Breast epithelium (tissue), 4 donors: ENCODE measurements at regions not wholly inside any gene's neighbourhood (a gene's known extent, or its start where the extent isn't known, plus 50 kb on each side); places are given as distances from the start of the nearest gene placed in this dataset.

Experiments
- DNase-seq, 2 donors: peaks; one replicate each; pipeline ENCODE4 v3.0.0-alpha.2; 2019; ENCODE audit warnings: low spot score in 2 of 2
- H3K27ac ChIP-seq, 2 donors: fragments of 200-600 bp; sonication (generic) in 1 of 2; one replicate each; pipeline ENCODE4 v1.5.1; 2016 to 2019; ENCODE audit warnings: mild to moderate bottlenecking in 1 of 2
- H3K27me3 ChIP-seq, 2 donors: fragments of 200-600 bp; sonication (generic) in 1 of 2; one replicate each; pipeline versions ENCODE4 v1.5.1 to v1.6.0; 2017 to 2019; ENCODE audit warnings: control low read depth in 1 of 2, mild to moderate bottlenecking in 1 of 2
- H3K36me3 ChIP-seq: fragments of 200-600 bp; one replicate; pipeline ENCODE4 v1.5.1; 2019
- H3K4me1 ChIP-seq, 2 donors: fragments of 200-600 bp; sonication (generic); one replicate each; pipeline ENCODE4 v1.5.1; 2016 to 2019; ENCODE audit warnings: control low read depth in 1 of 2
- H3K4me3 ChIP-seq, 3 donors: fragments of 200-600 bp; sonication (generic); 1 replicate in 2 of 3; 2 replicates in 1 of 3; pipeline ENCODE4 v1.5.1; 2016 to 2019; ENCODE audit warnings: mild to moderate bottlenecking in 3 of 3, moderate library complexity in 2 of 3
- H3K9me3 ChIP-seq, 2 donors: fragments of 200-600 bp; sonication (generic) in 1 of 2; one replicate each; pipeline ENCODE4 v1.5.1; 2016 to 2019; ENCODE audit warnings: control low read depth in 1 of 2
- POLR2A ChIP-seq: fragments of 450-650 bp; IDR thresholded peaks from one replicate; pipeline ENCODE4 v1.6.1; 2016; ENCODE audit warnings: antibody characterized with exemption, mild to moderate bottlenecking, moderate library complexity
- POLR2AphosphoS5 ChIP-seq, 3 donors: sonication (generic); formaldehyde crosslinking; IDR thresholded peaks; one replicate each; pipeline ENCODE4 v1.6.1; 2017; ENCODE audit warnings: antibody characterized with exemption in 3 of 3
- intact Hi-C: fragments of 100-400 bp; cut with DNase I; formaldehyde crosslinking; loops from one replicate; pipeline ENCODE4 v1.15.1; 2023; ENCODE audit warnings: low total_unique reads
- TF ChIP-seq, protein P1 (sequence below), 3 donors: fragments of 450-650 bp; IDR thresholded peaks; one replicate each; pipeline ENCODE4 v1.5.1; 2016 to 2017; ENCODE audit warnings: antibody characterized with exemption in 3 of 3, mild to moderate bottlenecking in 3 of 3, moderate library complexity in 3 of 3

DNA sequence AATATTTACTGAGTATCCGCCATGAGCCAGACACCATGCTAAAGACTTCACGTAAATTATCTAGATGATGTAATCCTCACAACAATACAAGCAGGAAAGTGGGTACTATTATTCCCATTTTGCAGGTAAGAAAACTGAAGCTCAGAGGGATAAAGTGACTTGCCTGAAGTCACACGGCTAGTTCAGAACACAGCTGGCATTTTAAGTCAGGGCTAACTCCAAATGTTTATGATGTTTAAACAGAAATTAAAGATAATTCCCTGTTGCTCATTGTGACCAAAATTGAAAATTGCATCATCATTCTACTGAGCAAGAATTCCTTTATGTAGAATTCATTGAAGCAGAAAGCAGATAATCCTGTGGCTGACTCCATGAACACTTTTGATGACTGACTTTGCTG is 71.3 kb upstream of the STXBP5 start:
- H3K4me3 ChIP-seq: no peak overlapping the region
- no peaks in the 10 kb centered on the region for H3K4me1 ChIP-seq
- H3K27ac ChIP-seq: no peak overlapping the region
- intact Hi-C loops: no loop called here
- no peaks in the 10 kb centered on the region for H3K27me3 ChIP-seq
- DNase-seq: no peak
- H3K36me3 ChIP-seq: no peaks in the 10 kb centered on the region
- no peak for TF ChIP-seq POLR2AphosphoS5 (IDR thresholded peaks at IDR 0.05)
- TF ChIP-seq, protein P1, sequence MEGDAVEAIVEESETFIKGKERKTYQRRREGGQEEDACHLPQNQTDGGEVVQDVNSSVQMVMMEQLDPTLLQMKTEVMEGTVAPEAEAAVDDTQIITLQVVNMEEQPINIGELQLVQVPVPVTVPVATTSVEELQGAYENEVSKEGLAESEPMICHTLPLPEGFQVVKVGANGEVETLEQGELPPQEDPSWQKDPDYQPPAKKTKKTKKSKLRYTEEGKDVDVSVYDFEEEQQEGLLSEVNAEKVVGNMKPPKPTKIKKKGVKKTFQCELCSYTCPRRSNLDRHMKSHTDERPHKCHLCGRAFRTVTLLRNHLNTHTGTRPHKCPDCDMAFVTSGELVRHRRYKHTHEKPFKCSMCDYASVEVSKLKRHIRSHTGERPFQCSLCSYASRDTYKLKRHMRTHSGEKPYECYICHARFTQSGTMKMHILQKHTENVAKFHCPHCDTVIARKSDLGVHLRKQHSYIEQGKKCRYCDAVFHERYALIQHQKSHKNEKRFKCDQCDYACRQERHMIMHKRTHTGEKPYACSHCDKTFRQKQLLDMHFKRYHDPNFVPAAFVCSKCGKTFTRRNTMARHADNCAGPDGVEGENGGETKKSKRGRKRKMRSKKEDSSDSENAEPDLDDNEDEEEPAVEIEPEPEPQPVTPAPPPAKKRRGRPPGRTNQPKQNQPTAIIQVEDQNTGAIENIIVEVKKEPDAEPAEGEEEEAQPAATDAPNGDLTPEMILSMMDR (IDR thresholded peaks at IDR 0.05): no peak
- no peak for TF ChIP-seq POLR2A
- no peaks in the 10 kb centered on the region for H3K9me3 ChIP-seq

- Histone ChIP-seq H3K4me3 (no peak overlapping the region), H3K4me1 (no peaks in the 10 kb centered on the region), H3K27me3 (no peaks in the 10 kb centered on the region), H3K36me3 (no peaks in the 10 kb centered on the region), H3K9me3 (no peaks in the 10 kb centered on the region), H3K27ac (no peak overlapping the region)
- DNase-seq: no peak
- intact Hi-C loops: no loop called here
- TF ChIP-seq, protein P1 (IDR thresholded peaks at IDR 0.05): no peak
- TF ChIP-seq POLR2AphosphoS5 (IDR thresholded peaks at IDR 0.05) (no peak), POLR2A (no peak)
Observed at GRCh38 chr6:147133669-147134068, 70.5 kb upstream of the STXBP5 start.

- intact Hi-C loops: no loop called here
- no peaks in the 10 kb centered on the region for H3K27me3 ChIP-seq
- no peak for DNase-seq
- H3K36me3 ChIP-seq: no peaks in the 10 kb centered on the region
- TF ChIP-seq POLR2A (no peak), POLR2AphosphoS5 (IDR thresholded peaks at IDR 0.05) (no peak)
- TF ChIP-seq, protein P1 (IDR thresholded peaks at IDR 0.05): no peak
- H3K27ac ChIP-seq: no peak overlapping the region
- H3K9me3 ChIP-seq: no peaks in the 10 kb centered on the region
- no peaks in the 10 kb centered on the region for H3K4me1 ChIP-seq
- H3K4me3 ChIP-seq: no peak overlapping the region
Observed at GRCh38 chr6:147135211-147135681, 69.0 kb upstream of the STXBP5 start.

- Histone ChIP-seq H3K36me3 (no peaks in the 10 kb centered on the region), H3K4me1 (no peaks in the 10 kb centered on the region), H3K27ac (no peak overlapping the region), H3K9me3 (no peaks in the 10 kb centered on the region), H3K27me3 (no peaks in the 10 kb centered on the region), H3K4me3 (no peak overlapping the region)
- no peak for DNase-seq
- intact Hi-C loops: no loop called here
- TF ChIP-seq POLR2A (no peak), POLR2AphosphoS5 (IDR thresholded peaks at IDR 0.05) (no peak)
- TF ChIP-seq, protein P1 (IDR thresholded peaks at IDR 0.05): no peak
Observed at GRCh38 chr6:147136057-147136456, 68.2 kb upstream of the STXBP5 start.

DNA sequence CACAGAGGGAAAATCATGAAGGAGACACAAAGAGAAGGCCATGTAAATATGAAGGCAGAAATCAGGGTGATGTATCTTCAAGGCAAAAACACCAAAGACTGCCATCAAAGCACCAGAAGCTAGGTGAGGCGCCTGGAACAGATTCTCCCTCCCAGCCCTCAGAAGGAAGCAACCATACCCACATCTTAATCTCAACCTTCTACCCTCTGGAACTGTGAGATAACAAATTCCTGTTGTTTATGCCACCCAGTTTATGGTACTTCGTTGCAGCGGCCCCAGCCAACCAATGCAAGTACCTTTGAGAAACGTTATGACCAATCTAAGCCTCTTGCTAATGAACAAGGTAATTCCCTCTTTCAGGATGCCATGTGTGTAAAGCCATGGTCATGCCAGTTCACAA is 66.2 kb upstream of the STXBP5 start:
- Histone ChIP-seq H3K27ac (no peak overlapping the region), H3K9me3 (no peaks in the 10 kb centered on the region), H3K27me3 (no peaks in the 10 kb centered on the region), H3K4me1 (no peaks in the 10 kb centered on the region), H3K4me3 (no peak overlapping the region), H3K36me3 (no peaks in the 10 kb centered on the region)
- TF ChIP-seq, protein P1 (IDR thresholded peaks at IDR 0.05): no peak
- TF ChIP-seq POLR2A: no peak
- TF ChIP-seq POLR2AphosphoS5 (IDR thresholded peaks at IDR 0.05): no peak
- intact Hi-C loops: no loop called here
- DNase-seq: no peak
